ENCODE measurements at regions not wholly inside any gene's neighbourhood (a gene's known extent, or its start where the extent isn't known, plus 50 kb on each side); places are given as distances from the start of the nearest gene placed in this dataset.

GRCh38 chr2:195356920-195357440 is 300.0 kb upstream of the SLC39A10 start (continued):
- TF ChIP-seq, protein P1, sequence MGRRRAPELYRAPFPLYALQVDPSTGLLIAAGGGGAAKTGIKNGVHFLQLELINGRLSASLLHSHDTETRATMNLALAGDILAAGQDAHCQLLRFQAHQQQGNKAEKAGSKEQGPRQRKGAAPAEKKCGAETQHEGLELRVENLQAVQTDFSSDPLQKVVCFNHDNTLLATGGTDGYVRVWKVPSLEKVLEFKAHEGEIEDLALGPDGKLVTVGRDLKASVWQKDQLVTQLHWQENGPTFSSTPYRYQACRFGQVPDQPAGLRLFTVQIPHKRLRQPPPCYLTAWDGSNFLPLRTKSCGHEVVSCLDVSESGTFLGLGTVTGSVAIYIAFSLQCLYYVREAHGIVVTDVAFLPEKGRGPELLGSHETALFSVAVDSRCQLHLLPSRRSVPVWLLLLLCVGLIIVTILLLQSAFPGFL (CRISPR knock-in tag; IDR thresholded peaks at IDR 0.05; ENCODE audit: borderline replicate concordance), result no peak
- TF ChIP-seq, protein P2, sequence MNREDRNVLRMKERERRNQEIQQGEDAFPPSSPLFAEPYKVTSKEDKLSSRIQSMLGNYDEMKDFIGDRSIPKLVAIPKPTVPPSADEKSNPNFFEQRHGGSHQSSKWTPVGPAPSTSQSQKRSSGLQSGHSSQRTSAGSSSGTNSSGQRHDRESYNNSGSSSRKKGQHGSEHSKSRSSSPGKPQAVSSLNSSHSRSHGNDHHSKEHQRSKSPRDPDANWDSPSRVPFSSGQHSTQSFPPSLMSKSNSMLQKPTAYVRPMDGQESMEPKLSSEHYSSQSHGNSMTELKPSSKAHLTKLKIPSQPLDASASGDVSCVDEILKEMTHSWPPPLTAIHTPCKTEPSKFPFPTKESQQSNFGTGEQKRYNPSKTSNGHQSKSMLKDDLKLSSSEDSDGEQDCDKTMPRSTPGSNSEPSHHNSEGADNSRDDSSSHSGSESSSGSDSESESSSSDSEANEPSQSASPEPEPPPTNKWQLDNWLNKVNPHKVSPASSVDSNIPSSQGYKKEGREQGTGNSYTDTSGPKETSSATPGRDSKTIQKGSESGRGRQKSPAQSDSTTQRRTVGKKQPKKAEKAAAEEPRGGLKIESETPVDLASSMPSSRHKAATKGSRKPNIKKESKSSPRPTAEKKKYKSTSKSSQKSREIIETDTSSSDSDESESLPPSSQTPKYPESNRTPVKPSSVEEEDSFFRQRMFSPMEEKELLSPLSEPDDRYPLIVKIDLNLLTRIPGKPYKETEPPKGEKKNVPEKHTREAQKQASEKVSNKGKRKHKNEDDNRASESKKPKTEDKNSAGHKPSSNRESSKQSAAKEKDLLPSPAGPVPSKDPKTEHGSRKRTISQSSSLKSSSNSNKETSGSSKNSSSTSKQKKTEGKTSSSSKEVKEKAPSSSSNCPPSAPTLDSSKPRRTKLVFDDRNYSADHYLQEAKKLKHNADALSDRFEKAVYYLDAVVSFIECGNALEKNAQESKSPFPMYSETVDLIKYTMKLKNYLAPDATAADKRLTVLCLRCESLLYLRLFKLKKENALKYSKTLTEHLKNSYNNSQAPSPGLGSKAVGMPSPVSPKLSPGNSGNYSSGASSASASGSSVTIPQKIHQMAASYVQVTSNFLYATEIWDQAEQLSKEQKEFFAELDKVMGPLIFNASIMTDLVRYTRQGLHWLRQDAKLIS (CRISPR knock-in tag; IDR thresholded peaks at IDR 0.05; ENCODE audit: borderline replicate concordance), result no peak
- TF ChIP-seq KAT7 (CRISPR knock-in tag; IDR thresholded peaks at IDR 0.05; ENCODE audit: borderline replicate concordance) (no peak), ZSCAN18 (CRISPR knock-in tag; IDR thresholded peaks at IDR 0.05) (no peak), TCF7 (CRISPR knock-in tag; IDR thresholded peaks at IDR 0.05; ENCODE audit: low read depth) (no peak), GRHL2 (CRISPR knock-in tag; IDR thresholded peaks at IDR 0.05; ENCODE audit: insufficient replicate concordance, severe bottlenecking) (no peak), JAZF1 (CRISPR knock-in tag; IDR thresholded peaks at IDR 0.05) (no peak), CBFB (CRISPR knock-in tag; IDR thresholded peaks at IDR 0.05; ENCODE audit: low read depth) (no peak), SP1 (CRISPR knock-in tag; conservative IDR thresholded peaks at IDR 0.05) (no peak)
- TF ChIP-seq, protein P3, sequence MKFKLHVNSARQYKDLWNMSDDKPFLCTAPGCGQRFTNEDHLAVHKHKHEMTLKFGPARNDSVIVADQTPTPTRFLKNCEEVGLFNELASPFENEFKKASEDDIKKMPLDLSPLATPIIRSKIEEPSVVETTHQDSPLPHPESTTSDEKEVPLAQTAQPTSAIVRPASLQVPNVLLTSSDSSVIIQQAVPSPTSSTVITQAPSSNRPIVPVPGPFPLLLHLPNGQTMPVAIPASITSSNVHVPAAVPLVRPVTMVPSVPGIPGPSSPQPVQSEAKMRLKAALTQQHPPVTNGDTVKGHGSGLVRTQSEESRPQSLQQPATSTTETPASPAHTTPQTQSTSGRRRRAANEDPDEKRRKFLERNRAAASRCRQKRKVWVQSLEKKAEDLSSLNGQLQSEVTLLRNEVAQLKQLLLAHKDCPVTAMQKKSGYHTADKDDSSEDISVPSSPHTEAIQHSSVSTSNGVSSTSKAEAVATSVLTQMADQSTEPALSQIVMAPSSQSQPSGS (CRISPR knock-in tag; IDR thresholded peaks at IDR 0.05; ENCODE audit: borderline replicate concordance, low read depth), result no peak

DNA sequence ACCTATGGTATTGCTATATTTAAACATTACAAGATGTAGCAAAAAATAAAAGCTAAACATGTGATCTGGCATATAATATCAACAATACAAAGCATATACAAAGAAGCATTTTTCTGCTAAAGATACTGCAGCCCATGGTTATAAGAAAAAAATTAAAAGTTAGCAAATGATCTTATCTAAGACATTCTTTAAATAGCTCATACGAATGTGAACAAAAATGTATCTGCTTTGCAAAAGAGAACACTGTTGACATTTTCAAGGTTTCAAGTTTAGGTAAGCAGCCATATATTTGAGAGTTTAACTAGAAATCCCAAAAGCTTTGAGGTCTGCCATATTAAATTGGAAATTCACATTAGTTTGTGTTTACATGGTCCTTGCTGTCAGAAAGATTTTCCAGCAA is 301.0 kb upstream of the SLC39A10 start:
- H3K4me3 Mint-ChIP-seq, result no peak overlapping the region
- H3K27ac Mint-ChIP-seq, result no peak overlapping the region
- ChIA-PET CTCF (no interaction called here), POLR2A (no interaction called here)
- no peak for TF ChIP-seq IRF2 (CRISPR knock-in tag; IDR thresholded peaks at IDR 0.05; ENCODE audit: borderline replicate concordance, low read depth)
- TF ChIP-seq FOXK1 (CRISPR knock-in tag; IDR thresholded peaks at IDR 0.05), result no peak
- ATAC-seq, result no peak
- DNase-seq (ENCODE audit: low spot score), result no peak
- H3K4me1 Mint-ChIP-seq, result peaks cover 5% of the 10 kb centered on the region
- H3K27me3 Mint-ChIP-seq (ENCODE audit: low read depth), result no peaks in the 10 kb centered on the region
- peaks cover 16% of the 10 kb centered on the region for H3K9me3 Mint-ChIP-seq
- no peaks in the 10 kb centered on the region for H3K36me3 Mint-ChIP-seq

DNA sequence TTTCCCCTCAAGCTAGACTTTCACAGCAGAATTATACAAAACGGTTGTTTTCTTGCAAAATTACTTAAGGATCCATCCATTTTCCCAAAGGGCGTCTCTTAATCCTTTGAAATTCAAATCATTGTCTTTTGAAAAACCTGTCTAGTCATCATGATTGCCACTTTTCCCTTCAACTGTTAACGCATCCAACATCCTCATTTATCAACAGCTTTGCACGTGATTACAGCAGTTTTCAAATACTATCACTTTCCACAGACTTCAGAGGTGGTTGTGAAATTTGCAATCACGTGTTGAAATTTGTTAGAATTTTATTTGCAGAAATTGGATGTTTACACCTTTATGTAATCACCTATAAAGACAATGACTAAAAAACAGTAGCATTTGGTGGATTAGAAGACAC is 304.4 kb upstream of the SLC39A10 start:
- Mint-ChIP-seq H3K36me3 (no peaks in the 10 kb centered on the region), H3K27me3 (ENCODE audit: low read depth) (no peaks in the 10 kb centered on the region), H3K9me3 (peaks cover 16% of the 10 kb centered on the region), H3K27ac (no peak overlapping the region), H3K4me1 (peaks cover 5% of the 10 kb centered on the region), H3K4me3 (no peak overlapping the region)
- CTCF ChIA-PET, result no interaction called here
- DNase-seq (ENCODE audit: low spot score) (no peak), ATAC-seq (no peak)
- POLR2A ChIA-PET, result no interaction called here
- TF ChIP-seq, protein P4, sequence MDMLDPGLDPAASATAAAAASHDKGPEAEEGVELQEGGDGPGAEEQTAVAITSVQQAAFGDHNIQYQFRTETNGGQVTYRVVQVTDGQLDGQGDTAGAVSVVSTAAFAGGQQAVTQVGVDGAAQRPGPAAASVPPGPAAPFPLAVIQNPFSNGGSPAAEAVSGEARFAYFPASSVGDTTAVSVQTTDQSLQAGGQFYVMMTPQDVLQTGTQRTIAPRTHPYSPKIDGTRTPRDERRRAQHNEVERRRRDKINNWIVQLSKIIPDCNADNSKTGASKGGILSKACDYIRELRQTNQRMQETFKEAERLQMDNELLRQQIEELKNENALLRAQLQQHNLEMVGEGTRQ (CRISPR knock-in tag; IDR thresholded peaks at IDR 0.05), result no peak
- no peak for TF ChIP-seq ZNF219 (CRISPR knock-in tag; IDR thresholded peaks at IDR 0.05; ENCODE audit: borderline replicate concordance)
- TF ChIP-seq ZNF138 (CRISPR knock-in tag; conservative IDR thresholded peaks at IDR 0.05), result no peak
- TF ChIP-seq ATF1 (CRISPR knock-in tag; IDR thresholded peaks at IDR 0.05), result no peak
- TF ChIP-seq ZNF416 (CRISPR knock-in tag; IDR thresholded peaks at IDR 0.05), result no peak
- no peak for TF ChIP-seq MAX (CRISPR knock-in tag; IDR thresholded peaks at IDR 0.05)
- TF ChIP-seq, protein P5, sequence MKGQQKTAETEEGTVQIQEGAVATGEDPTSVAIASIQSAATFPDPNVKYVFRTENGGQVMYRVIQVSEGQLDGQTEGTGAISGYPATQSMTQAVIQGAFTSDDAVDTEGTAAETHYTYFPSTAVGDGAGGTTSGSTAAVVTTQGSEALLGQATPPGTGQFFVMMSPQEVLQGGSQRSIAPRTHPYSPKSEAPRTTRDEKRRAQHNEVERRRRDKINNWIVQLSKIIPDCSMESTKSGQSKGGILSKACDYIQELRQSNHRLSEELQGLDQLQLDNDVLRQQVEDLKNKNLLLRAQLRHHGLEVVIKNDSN (CRISPR knock-in tag; IDR thresholded peaks at IDR 0.05), result no peak
- TF ChIP-seq RELA (CRISPR knock-in tag; IDR thresholded peaks at IDR 0.05; ENCODE audit: borderline replicate concordance), result no peak

Data from WTC11 (cell line).